HL-60 (cell line): ENCODE measurements at regions not wholly inside any gene's neighbourhood (a gene's known extent, or its start where the extent isn't known, plus 50 kb on each side); places are given as distances from the start of the nearest gene placed in this dataset.

Experiments used
- DNase-seq, 2 experiments: peaks; one replicate each; pipeline ENCODE4 v3.0.0-alpha.2; 2010 to 2020; ENCODE audit warnings: low read depth in 1 of 2, low spot score in 1 of 2
- H3K27ac ChIP-seq: fragments of 250-450 bp; sonication (Bioruptor Pico); replicated peaks from 2 replicates; pipeline ENCODE4 v1.5.1; 2020; ENCODE audit warnings: mild to moderate bottlenecking, moderate library complexity
- H3K27me3 ChIP-seq: fragments of 250-450 bp; sonication (Bioruptor Pico); 2 replicates; pipeline ENCODE4 v1.5.1; 2021; ENCODE audit warnings: mild to moderate bottlenecking, moderate library complexity; ENCODE audit not compliant: insufficient read depth, poor library complexity, severe bottlenecking
- H3K4me3 ChIP-seq: replicated peaks from 2 replicates; pipeline ENCODE4 v1.5.1; 2011; ENCODE audit warnings: mild to moderate bottlenecking, control low read depth, low read length; ENCODE audit not compliant: insufficient read depth
- CTCF ChIP-seq: IDR thresholded peaks from one replicate; pipeline ENCODE4 v1.5.1; 2011; ENCODE audit warnings: low read length, control low read depth, inconsistent platforms; ENCODE audit not compliant: insufficient read depth
- GABPA ChIP-seq: IDR thresholded peaks from 2 replicates; pipeline ENCODE4 v1.6.1; 2012; ENCODE audit warnings: low read depth
- POLR2AphosphoS5 ChIP-seq: IDR thresholded peaks from 2 replicates; pipeline ENCODE4 v1.6.1; 2012; ENCODE audit warnings: low read depth
- REST ChIP-seq: IDR thresholded peaks from 2 replicates; pipeline ENCODE4 v1.6.1; 2012; ENCODE audit warnings: low read depth; ENCODE audit not compliant: insufficient replicate concordance
- SPI1 ChIP-seq: IDR thresholded peaks from 2 replicates; pipeline ENCODE4 v1.6.1; 2012; ENCODE audit warnings: low read depth, mild to moderate bottlenecking, borderline replicate concordance

- H3K4me3 ChIP-seq: no peak overlapping the region
- no peak for DNase-seq
- TF ChIP-seq CTCF: no peak
- TF ChIP-seq GABPA: no peak
- TF ChIP-seq SPI1: no peak
- TF ChIP-seq REST: no peak
- TF ChIP-seq POLR2AphosphoS5: no peak
- no peak overlapping the region for H3K27ac ChIP-seq
- H3K27me3 ChIP-seq: no peaks in the 10 kb centered on the region
These were observed 56.2 kb upstream of the ALDH1B1 start for GRCh38 chr9:38336341-38336740.

- H3K27ac ChIP-seq: no peak overlapping the region
- no peak overlapping the region for H3K4me3 ChIP-seq
- no peaks in the 10 kb centered on the region for H3K27me3 ChIP-seq
- TF ChIP-seq SPI1 (no peak), POLR2AphosphoS5 (no peak), GABPA (no peak), REST (no peak), CTCF (no peak)
- no peak for DNase-seq
These were observed 56.8 kb upstream of the ALDH1B1 start for GRCh38 chr9:38335686-38336085.

- no peak for DNase-seq
- H3K27ac ChIP-seq: no peak overlapping the region
- no peak overlapping the region for H3K4me3 ChIP-seq
- TF ChIP-seq REST (no peak), SPI1 (no peak)
- no peaks in the 10 kb centered on the region for H3K27me3 ChIP-seq
These were observed 58.3 kb upstream of the ALDH1B1 start for GRCh38 chr9:38334234-38334633.

- no peak for DNase-seq
- Histone ChIP-seq H3K27ac (no peak overlapping the region), H3K4me3 (no peak overlapping the region), H3K27me3 (no peaks in the 10 kb centered on the region)
- TF ChIP-seq SPI1 (no peak), GABPA (no peak), REST (no peak), CTCF (no peak)
These were observed 59.5 kb upstream of the ALDH1B1 start for GRCh38 chr9:38333047-38333446.
